GM06990 (cell line): ENCODE measurements at regions not wholly inside any gene's neighbourhood (a gene's known extent, or its start where the extent isn't known, plus 50 kb on each side); places are given as distances from the start of the nearest gene placed in this dataset.

Experiments used
- DNase-seq: peaks from one replicate; pipeline ENCODE4 v3.0.0-alpha.2; 2011; ENCODE audit not compliant: insufficient read length; ENCODE audit errors: extremely low read depth
- H3K27me3 ChIP-seq: replicated peaks from 2 replicates; pipeline ENCODE4 v1.6.0; 2011; ENCODE audit warnings: low read length; ENCODE audit not compliant: control insufficient read depth, insufficient read depth
- H3K36me3 ChIP-seq: 2 replicates; pipeline ENCODE4 v1.5.1; 2011; ENCODE audit warnings: low read length; ENCODE audit not compliant: control insufficient read depth, insufficient read depth
- H3K4me3 ChIP-seq: replicated peaks from 2 replicates; pipeline ENCODE4 v1.5.1; 2011; ENCODE audit warnings: low read depth, mild to moderate bottlenecking, control low read depth, low read length
- CTCF ChIP-seq: IDR thresholded peaks from 2 replicates; pipeline ENCODE4 v1.5.1; 2011; ENCODE audit warnings: low read length, control low read depth, mild to moderate bottlenecking, inconsistent platforms; ENCODE audit not compliant: insufficient read depth, poor library complexity, severe bottlenecking

- no peak for DNase-seq
- TF ChIP-seq CTCF = no peak
- Histone ChIP-seq H3K4me3 (no peak overlapping the region), H3K27me3 (no peaks in the 10 kb centered on the region), H3K36me3 (no peaks in the 10 kb centered on the region)
These were observed 95.4 kb upstream of the CLDN14 start for GRCh38 chr21:36575306-36575705.

- no peak for TF ChIP-seq CTCF
These were observed 96.5 kb upstream of the CLDN14 start for GRCh38 chr21:36576441-36576840.

GRCh38 chr21:36579898-36580297, 100.0 kb upstream of the CLDN14 start:
- no peak overlapping the region for H3K4me3 ChIP-seq
- H3K36me3 ChIP-seq = no peaks in the 10 kb centered on the region
- no peak for DNase-seq
- no peak for TF ChIP-seq CTCF
- H3K27me3 ChIP-seq = no peaks in the 10 kb centered on the region

More at GRCh38 chr21:36576441-36576840, 96.5 kb upstream of the CLDN14 start:
- H3K36me3 ChIP-seq = no peaks in the 10 kb centered on the region
- H3K27me3 ChIP-seq = no peaks in the 10 kb centered on the region
- no peak overlapping the region for H3K4me3 ChIP-seq
- no peak for DNase-seq

- DNase-seq = no peak
- no peaks in the 10 kb centered on the region for H3K27me3 ChIP-seq
- no peaks in the 10 kb centered on the region for H3K36me3 ChIP-seq
- no peak overlapping the region for H3K4me3 ChIP-seq
- no peak for TF ChIP-seq CTCF
These were observed 102.3 kb upstream of the CLDN14 start for GRCh38 chr21:36582271-36582670.

GRCh38 chr21:36583591-36583990, 103.7 kb upstream of the CLDN14 start:
- H3K36me3 ChIP-seq = no peaks in the 10 kb centered on the region
- H3K27me3 ChIP-seq = no peaks in the 10 kb centered on the region
- TF ChIP-seq CTCF = no peak

More at GRCh38 chr21:36583591-36583990, 103.7 kb upstream of the CLDN14 start:
- no peak overlapping the region for H3K4me3 ChIP-seq
- DNase-seq = no peak
